ENCODE measurements at regions not wholly inside any gene's neighbourhood (a gene's known extent, or its start where the extent isn't known, plus 50 kb on each side); places are given as distances from the start of the nearest gene placed in this dataset.
"Not testable (repeated sequence)": the region's sequence is repeated elsewhere in the genome, so short reads cannot be mapped to it uniquely, and the experiment has no call there.

DNA sequence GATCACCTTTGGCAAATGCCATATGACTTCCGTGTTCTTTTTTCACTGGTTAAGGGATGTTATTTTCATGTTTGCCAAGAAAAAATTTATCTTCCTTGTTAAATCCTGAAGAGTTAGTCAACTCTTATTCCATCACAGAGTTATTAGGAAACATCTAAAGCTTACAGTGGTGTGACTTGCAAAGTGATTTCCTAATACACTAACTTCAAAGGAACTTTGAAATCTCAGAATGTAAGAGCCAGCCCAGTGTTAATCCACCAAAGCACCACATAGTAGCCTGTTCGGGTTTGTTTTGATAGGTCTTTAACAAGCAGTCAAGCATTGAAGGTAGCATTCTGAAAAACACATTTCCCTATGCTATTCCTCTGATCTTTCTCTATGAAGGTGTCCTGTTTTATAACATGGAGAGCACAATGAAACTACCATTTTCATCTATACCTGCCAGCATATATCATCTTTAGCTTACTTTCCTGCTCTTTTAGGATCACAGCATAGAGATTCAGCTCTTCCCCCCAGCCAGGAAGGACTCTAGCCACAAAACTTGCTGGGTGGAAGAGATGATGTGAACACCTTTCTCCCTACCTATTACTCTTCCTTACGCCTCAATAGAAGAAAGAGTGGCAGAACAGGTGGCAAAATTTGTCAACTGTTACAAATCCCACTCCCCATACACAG lies 82.4 kb upstream of the MAGI3 start:
- DNase-seq, result no peak

DNA sequence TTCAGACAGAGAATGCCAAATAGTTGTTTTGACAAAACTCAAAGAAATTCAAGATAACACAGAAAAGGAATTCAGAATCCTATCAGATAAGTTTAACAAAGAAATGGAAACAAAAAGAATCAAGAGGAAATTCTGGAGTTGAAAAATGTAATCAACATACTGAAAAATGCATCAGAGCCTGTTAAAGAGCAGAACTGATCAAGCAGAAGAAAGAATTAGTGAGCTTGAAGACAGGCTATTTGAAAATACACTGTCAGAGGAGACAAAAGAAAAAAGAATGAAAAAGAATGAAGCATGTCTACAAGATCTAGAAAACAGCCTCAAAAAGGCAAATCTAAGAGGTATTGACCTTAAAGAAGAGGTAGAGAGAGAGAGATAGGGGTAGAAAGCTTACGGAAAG lies 77.7 kb upstream of the MAGI3 start:
- not testable (repeated sequence) for DNase-seq

DNA sequence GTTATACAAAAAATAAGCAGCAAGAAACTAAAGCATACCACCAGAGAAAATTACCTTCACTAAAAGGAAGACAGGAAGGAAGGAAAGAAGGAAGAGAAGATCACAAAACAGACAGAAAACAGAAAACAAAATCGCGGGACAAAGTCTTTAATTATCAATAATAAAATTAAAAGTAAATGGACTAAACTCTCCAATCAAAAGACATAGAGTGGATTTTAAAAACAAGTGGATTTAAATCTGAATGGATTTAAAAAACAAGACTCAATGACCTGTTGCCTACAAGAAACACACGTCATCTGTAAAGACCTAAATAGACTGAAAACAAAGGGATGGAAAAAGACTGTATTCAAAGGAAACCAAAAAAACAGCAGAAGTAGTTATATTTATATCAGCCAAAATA lies 75.7 kb upstream of the MAGI3 start:
- no peak for DNase-seq

DNA sequence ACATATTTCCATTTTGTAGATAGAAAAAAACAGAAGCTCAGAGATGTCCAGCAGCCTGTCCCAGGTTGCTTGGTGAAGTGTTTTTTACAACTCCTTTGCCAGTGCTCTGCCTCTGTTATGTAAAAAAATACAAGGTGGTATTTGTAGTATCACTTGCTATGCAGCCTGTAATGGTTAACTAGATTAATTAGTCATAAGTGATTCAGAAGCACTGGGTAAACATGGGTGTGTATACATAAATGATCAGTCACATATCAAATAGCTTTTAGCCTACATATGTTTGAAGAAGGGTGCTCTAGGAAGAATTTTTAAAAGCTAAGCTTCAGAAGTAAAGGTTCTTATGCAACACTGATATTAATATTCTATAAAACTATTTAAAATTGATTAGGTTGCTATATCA lies 70.0 kb upstream of the MAGI3 start:
- peak; percentile 82 for DNase-seq

DNA sequence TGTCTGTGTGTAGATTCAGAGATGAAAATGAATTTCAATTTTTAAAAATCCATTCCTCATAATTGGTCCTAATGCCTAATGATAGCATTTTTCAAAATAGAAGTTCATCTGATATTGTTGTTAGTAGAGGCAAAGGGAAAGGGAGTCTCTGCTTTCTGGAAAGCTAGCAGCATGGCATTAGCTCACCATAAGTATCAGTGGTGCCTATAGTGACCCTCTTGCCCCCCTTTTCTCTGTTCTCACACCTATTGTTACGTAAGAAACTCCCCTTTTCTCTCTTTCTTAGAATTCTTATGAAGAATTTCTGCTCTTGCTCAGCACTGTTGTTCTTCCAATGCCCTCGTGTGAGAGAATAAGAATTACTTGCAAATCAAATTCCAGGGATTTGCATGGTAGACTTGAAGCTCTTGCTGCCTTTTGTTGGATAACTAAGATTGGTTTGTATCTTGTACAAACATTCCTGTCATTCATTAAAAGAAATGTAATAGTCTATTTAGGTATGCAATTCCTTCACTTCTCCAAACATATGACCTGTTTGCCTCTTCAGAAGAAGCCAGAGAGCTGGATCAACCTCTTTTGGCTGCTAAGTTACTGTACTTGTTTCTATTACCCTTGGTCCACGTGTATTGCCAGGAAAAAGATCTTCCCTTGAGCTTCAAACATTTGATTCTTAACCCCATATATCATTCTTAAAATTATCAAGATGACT lies 69.2 kb upstream of the MAGI3 start:
- peak; percentile 26 for DNase-seq

DNA sequence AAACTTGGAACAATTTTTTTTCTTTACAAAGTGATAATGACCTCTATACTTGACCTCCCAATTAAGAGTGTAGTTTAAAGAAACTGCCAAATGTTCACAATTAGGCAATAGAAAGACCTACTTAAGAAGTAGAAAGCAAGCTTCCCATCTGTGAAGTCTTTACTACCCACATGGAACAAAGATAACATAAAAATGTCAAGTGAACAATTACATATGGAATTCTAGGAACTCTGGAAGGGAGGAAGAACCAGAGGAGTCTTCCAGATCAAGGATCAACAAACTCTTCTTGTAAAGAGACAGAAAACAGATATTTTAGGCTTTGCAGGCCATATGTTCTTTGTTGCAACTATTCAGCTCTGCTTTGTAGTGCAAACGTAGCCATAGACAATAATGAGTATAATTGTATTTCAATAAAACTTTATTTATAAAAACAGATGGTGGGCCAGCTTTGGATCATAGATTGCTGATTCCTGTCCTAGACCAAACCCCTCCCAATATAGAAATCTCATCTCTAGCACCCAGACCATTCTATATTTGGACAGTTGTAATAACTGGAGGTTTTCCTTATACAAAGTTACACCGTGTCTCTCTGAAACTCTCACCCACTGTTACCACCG lies 68.4 kb upstream of the MAGI3 start:
- peak; percentile 44 for DNase-seq

DNA sequence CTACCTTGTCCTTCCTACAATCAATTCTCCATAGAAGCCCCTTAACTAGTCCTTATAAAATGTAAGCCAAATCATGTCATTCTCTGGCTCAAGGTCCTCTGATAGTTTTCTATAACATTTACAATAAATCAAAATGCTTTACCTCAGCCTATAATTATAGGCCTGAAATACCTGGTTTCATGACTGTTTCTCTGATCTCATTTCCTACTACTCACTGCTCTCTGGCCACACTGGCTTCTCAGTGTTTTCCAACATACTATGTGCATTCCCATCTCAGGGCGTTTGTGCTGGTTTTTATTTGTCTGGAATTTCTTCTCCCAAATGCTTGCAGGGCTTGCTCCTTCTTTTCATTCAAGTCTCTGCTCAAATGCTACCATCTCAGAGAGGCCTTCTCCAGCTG lies 67.9 kb upstream of the MAGI3 start:
- DNase-seq, result peak; percentile 57

DNA sequence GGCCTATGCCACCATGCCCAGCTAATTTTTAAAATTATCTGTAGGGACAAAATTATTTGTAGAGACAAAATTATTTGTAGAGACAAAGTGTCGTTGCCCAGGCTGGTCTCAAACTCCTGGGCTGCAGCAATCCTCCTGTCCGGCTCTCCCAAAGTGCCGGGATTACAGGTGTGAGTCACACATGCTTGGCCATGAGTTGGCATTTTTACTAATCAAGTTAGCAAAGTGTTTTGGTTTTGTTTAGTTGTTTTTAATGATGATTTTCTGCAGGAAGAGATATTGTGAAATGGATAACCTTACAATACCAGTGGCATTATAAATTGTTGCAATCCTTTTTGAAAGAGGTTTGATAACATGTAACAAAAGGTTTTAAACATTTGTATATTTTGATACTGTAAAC lies 65.3 kb upstream of the MAGI3 start:
- DNase-seq, result no peak

DNA sequence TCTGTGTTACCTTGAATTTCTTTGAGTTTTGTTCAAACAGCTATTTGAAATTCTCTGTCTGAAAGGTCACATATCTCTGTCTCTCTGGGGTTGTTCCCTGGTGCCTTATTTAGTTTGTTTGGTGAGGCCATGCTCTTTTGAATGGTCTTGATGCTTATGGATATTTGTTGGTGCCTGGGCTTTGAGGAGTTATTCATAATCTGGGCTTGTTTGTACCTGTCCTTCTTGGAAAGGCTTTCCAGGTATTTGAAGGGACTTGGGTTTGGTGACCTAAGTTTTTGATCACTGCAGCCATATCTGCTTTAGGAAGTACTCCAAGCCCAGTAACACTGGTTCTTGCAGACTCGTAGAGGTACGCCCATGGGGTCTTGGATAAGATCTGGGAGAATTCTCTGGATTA lies 63.3 kb upstream of the MAGI3 start:
- no peak for DNase-seq

DNA sequence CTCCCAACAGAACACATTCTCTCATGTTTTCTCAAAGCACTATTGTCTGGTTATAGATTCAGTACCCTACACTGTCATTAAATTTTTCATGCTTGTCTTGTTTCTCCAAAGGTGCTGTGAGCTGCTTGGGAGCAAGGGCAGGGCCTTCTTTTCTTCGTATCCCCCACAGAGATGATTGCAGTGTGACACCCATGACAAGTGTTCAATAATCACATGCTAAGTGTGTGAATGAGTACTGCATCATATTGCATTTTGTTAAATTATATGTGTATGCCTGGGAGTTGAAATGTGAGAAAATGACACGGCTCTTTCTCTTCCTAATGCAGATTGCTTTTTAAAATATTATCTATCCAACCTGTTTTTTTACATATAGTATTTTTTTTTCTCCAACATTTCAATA lies 57.3 kb upstream of the MAGI3 start:
- peak; percentile 90 for DNase-seq

DNA sequence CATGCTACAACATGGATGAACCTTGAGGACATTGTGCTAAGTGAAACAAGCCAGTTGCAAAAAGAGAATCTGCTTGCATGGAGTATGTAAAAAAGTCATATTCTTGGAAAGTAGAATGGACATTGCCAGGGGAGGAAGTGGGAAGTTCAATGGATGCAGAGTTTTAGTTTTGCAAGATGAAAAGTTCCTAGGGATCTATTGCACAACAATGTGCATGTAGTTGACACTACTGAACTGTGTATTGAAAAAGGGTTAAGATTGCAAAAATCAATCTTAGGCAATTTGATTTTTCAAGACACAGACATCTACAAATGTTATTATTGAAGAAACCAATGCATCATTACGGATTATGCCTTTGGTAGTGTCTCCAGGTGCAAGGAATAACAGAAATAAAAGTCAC lies 50.3 kb upstream of the MAGI3 start:
- no peak for DNase-seq
